H9 (cell line): ENCODE measurements at regions not wholly inside any gene's neighbourhood (a gene's known extent, or its start where the extent isn't known, plus 50 kb on each side); places are given as distances from the start of the nearest gene placed in this dataset.

Source experiments
- DNase-seq: peaks from one replicate; pipeline ENCODE4 v3.0.0-alpha.2; 2017
- H2AFZ ChIP-seq: one replicate; pipeline ENCODE4 v1.6.1; 2013; ENCODE audit warnings: mild to moderate bottlenecking, low read length, control low read depth, moderate library complexity
- H2AK5ac ChIP-seq: 2 replicates; pipeline ENCODE4 v1.6.1; 2013; ENCODE audit warnings: low read length, control low read depth, mixed read lengths; ENCODE audit not compliant: insufficient read length
- H2BK120ac ChIP-seq: one replicate; pipeline ENCODE4 v1.6.1; 2013; ENCODE audit warnings: low read depth, mild to moderate bottlenecking, low read length, control low read depth, inconsistent platforms; ENCODE audit not compliant: poor library complexity, severe bottlenecking
- H2BK12ac ChIP-seq: 2 replicates; pipeline ENCODE4 v1.6.1; 2013; ENCODE audit warnings: low read length, control low read depth, mixed read lengths, low read depth; ENCODE audit not compliant: insufficient read length
- H2BK15ac ChIP-seq: 2 replicates; pipeline ENCODE4 v1.6.1; 2013; ENCODE audit warnings: low read depth, low read length, control low read depth
- H2BK20ac ChIP-seq: one replicate; pipeline ENCODE4 v1.6.1; 2013; ENCODE audit warnings: low read depth, mild to moderate bottlenecking, low read length, control low read depth, inconsistent platforms; ENCODE audit not compliant: poor library complexity, severe bottlenecking
- H2BK5ac ChIP-seq: 2 replicates; pipeline ENCODE4 v1.6.1; 2013; ENCODE audit warnings: low read length, control low read depth, mixed read lengths; ENCODE audit not compliant: insufficient read length
- H3K14ac ChIP-seq: 2 replicates; pipeline ENCODE4 v1.6.1; 2013; ENCODE audit warnings: low read length, control low read depth; ENCODE audit not compliant: insufficient read depth
- H3K18ac ChIP-seq: 2 replicates; pipeline ENCODE4 v1.6.1; 2013; ENCODE audit warnings: low read depth, mild to moderate bottlenecking, mixed read lengths, low read length, control low read depth; ENCODE audit not compliant: insufficient read length
- H3K23ac ChIP-seq: 2 replicates; pipeline ENCODE4 v1.6.1; 2013; ENCODE audit warnings: low read length, control low read depth, mixed read lengths, low read depth; ENCODE audit not compliant: insufficient read length
- H3K23me2 ChIP-seq: 2 replicates; pipeline ENCODE4 v1.6.1; 2013; ENCODE audit warnings: low read depth, mild to moderate bottlenecking, mixed read lengths, low read length, control low read depth; ENCODE audit not compliant: insufficient read length, poor library complexity, severe bottlenecking
- H3K27ac ChIP-seq: 2 replicates; pipeline ENCODE4 v1.5.1; 2013; ENCODE audit warnings: low read length, control low read depth, mixed read lengths, low read depth; ENCODE audit not compliant: insufficient read length
- H3K27me3 ChIP-seq: 2 replicates; pipeline ENCODE4 v1.6.1; 2013; ENCODE audit warnings: low read length, control low read depth, inconsistent platforms; ENCODE audit not compliant: insufficient read depth
- H3K4ac ChIP-seq: 2 replicates; pipeline ENCODE4 v1.6.1; 2013; ENCODE audit warnings: low read depth, mild to moderate bottlenecking, control low read depth, inconsistent platforms, low read length, moderate library complexity
- H3K4me1 ChIP-seq: 2 replicates; pipeline ENCODE4 v1.6.1; 2013; ENCODE audit warnings: low read length, control low read depth, inconsistent platforms; ENCODE audit not compliant: insufficient read depth
- H3K4me2 ChIP-seq: 2 replicates; pipeline ENCODE4 v1.6.1; 2013; ENCODE audit warnings: low read length, control low read depth, mixed read lengths; ENCODE audit not compliant: insufficient read length, insufficient read depth
- H3K56ac ChIP-seq: 2 replicates; pipeline ENCODE4 v1.6.1; 2013; ENCODE audit warnings: low read depth, mild to moderate bottlenecking, mixed read lengths, low read length, control low read depth; ENCODE audit not compliant: insufficient read length
- H3K79me1 ChIP-seq: 2 replicates; pipeline ENCODE4 v1.6.1; 2013; ENCODE audit warnings: low read depth, mild to moderate bottlenecking, moderate library complexity, low read length, control low read depth, inconsistent platforms; ENCODE audit not compliant: insufficient read depth, poor library complexity, severe bottlenecking
- H3K79me2 ChIP-seq: 2 replicates; pipeline ENCODE4 v1.6.1; 2013; ENCODE audit warnings: low read length, control low read depth, inconsistent platforms; ENCODE audit not compliant: insufficient read depth
- H3K9ac ChIP-seq: 2 replicates; pipeline ENCODE4 v1.6.1; 2013; ENCODE audit warnings: low read length, control low read depth, mixed read lengths; ENCODE audit not compliant: insufficient read length; ENCODE audit errors: extremely low read depth
- H3K9me3 ChIP-seq: one replicate; pipeline ENCODE4 v1.6.1; 2013; ENCODE audit warnings: low read depth, low read length, inconsistent platforms; ENCODE audit not compliant: control insufficient read depth
- H3T11ph ChIP-seq: one replicate; pipeline ENCODE4 v1.6.1; 2013; ENCODE audit warnings: mild to moderate bottlenecking, low read length, control low read depth, inconsistent platforms
- H4K20me1 ChIP-seq: one replicate; pipeline ENCODE4 v1.6.1; 2013; ENCODE audit not compliant: control insufficient read depth, insufficient read length, insufficient read depth
- H4K5ac ChIP-seq: 2 replicates; pipeline ENCODE4 v1.6.1; 2013; ENCODE audit warnings: low read depth, mild to moderate bottlenecking, mixed read lengths, low read length, control low read depth; ENCODE audit not compliant: insufficient read length
- H4K8ac ChIP-seq: replicated peaks from 2 replicates; pipeline ENCODE4 v1.6.1; 2013; ENCODE audit warnings: low read length, control low read depth, mixed read lengths, low read depth; ENCODE audit not compliant: insufficient read length
- H4K91ac ChIP-seq: 2 replicates; pipeline ENCODE4 v1.6.1; 2013; ENCODE audit warnings: low read depth, mild to moderate bottlenecking, moderate library complexity, mixed read lengths, low read length, control low read depth; ENCODE audit not compliant: insufficient read length
- H3K27ac Mint-ChIP-seq, 3 experiments: 2 replicates in 2 of 3; 3 replicates in 1 of 3; pipeline ENCODE4 v1.8.0; 2020 to 2021; ENCODE audit warnings: mixed read lengths in 3 of 3, mild to moderate bottlenecking in 1 of 3, moderate library complexity in 1 of 3
- H3K27me3 Mint-ChIP-seq: 2 replicates; pipeline ENCODE4 v1.8.0; 2021; ENCODE audit warnings: low read depth, mild to moderate bottlenecking, moderate library complexity, mixed read lengths
- H3K36me3 Mint-ChIP-seq, 3 experiments: 2 replicates in 2 of 3; 3 replicates in 1 of 3; pipeline ENCODE4 v1.8.0; 2020 to 2021; ENCODE audit warnings: low read depth in 3 of 3, mixed read lengths in 3 of 3; ENCODE audit not compliant: insufficient read depth in 1 of 3
- H3K4me1 Mint-ChIP-seq, 2 experiments: 2 replicates each; pipeline ENCODE4 v1.8.0; 2020; ENCODE audit warnings: mixed read lengths in 2 of 2
- H3K4me3 Mint-ChIP-seq, 2 experiments: 2 replicates in 1 of 2; 3 replicates in 1 of 2; pipeline ENCODE4 v1.8.0; 2020 to 2021; ENCODE audit warnings: mild to moderate bottlenecking in 2 of 2, mixed read lengths in 2 of 2, moderate library complexity in 1 of 2
- H3K9me3 Mint-ChIP-seq, 2 experiments: 2 replicates in 1 of 2; 3 replicates in 1 of 2; pipeline ENCODE4 v1.8.0; 2020; ENCODE audit warnings: mild to moderate bottlenecking in 2 of 2, mixed read lengths in 2 of 2, moderate library complexity in 1 of 2
- WGBS: extraction: QIAGEN DNeasy Blood & Tissue Kit; methylation state at CpG from one replicate; pipeline ENCODE4 v1.1.7; 2013; ENCODE audit warnings: missing lambda C conversion rate, low lambda C conversion rate, mixed read lengths; ENCODE audit not compliant: insufficient read length; ENCODE audit errors: extremely low coverage; 5-methylcytosine and 5-hydroxymethylcytosine counted together
- TF ChIP-seq, protein P1 (sequence below): fragments of 200-600 bp; sonication (generic); conservative IDR thresholded peaks from 3 replicates; pipeline ENCODE4 v1.8.0; 2021; ENCODE audit warnings: antibody characterized with exemption, mild to moderate bottlenecking

DNA sequence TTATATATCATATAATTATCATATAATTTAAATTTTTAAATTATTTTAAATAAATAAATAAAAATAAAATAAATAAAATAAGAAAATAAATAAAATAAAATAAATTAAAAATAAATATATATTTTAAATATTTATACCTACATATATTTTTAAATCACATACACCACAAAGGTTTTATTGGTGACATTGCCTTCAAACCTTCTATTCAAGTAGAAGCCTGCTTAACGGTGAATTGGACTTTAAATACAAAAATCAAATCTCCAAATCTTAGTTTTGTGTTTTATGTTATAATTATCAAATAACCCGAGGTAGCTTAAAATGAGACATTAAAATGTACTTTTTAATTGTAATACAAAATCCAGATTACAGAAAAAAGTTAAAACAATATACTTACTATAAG is 1137.8 kb downstream of the HACE1 start:
- H3K9me3 ChIP-seq = no peaks in the 10 kb centered on the region
- no peak overlapping the region for H3K27ac ChIP-seq
- no peak overlapping the region for H3T11ph ChIP-seq
- H3K79me2 ChIP-seq = no peaks in the 10 kb centered on the region
- H3K4me2 ChIP-seq = no peak overlapping the region
- no peaks in the 10 kb centered on the region for H3K23me2 ChIP-seq
- H3K27me3 ChIP-seq = no peaks in the 10 kb centered on the region
- Mint-ChIP-seq H3K27me3 (no peaks in the 10 kb centered on the region), H3K4me3 (no peak overlapping the region), H3K36me3 (no peaks in the 10 kb centered on the region), H3K9me3 (no peaks in the 10 kb centered on the region), H3K4me1 (0 out of 4 replicates have a peak, but pooled peaks cover 0 to 2% of the 10 kb centered on the region in 2 experiments), H3K27ac (no peak overlapping the region)
- H3K23ac ChIP-seq = no peak overlapping the region
- H2AFZ ChIP-seq = no peak overlapping the region
- H2AK5ac ChIP-seq = no peak overlapping the region
- H2BK120ac ChIP-seq = no peak overlapping the region
- H3K18ac ChIP-seq = no peak overlapping the region
- H2BK5ac ChIP-seq = no peak overlapping the region
- no peak overlapping the region for H2BK20ac ChIP-seq
- H4K8ac ChIP-seq = no peak overlapping the region
- H3K9ac ChIP-seq = no peak overlapping the region
- TF ChIP-seq, protein P1, sequence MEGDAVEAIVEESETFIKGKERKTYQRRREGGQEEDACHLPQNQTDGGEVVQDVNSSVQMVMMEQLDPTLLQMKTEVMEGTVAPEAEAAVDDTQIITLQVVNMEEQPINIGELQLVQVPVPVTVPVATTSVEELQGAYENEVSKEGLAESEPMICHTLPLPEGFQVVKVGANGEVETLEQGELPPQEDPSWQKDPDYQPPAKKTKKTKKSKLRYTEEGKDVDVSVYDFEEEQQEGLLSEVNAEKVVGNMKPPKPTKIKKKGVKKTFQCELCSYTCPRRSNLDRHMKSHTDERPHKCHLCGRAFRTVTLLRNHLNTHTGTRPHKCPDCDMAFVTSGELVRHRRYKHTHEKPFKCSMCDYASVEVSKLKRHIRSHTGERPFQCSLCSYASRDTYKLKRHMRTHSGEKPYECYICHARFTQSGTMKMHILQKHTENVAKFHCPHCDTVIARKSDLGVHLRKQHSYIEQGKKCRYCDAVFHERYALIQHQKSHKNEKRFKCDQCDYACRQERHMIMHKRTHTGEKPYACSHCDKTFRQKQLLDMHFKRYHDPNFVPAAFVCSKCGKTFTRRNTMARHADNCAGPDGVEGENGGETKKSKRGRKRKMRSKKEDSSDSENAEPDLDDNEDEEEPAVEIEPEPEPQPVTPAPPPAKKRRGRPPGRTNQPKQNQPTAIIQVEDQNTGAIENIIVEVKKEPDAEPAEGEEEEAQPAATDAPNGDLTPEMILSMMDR = no peak
- H3K4ac ChIP-seq = no peak overlapping the region
- no peaks in the 10 kb centered on the region for H3K79me1 ChIP-seq
- no peak overlapping the region for H3K14ac ChIP-seq
- DNase-seq = no peak
- no peak overlapping the region for H2BK15ac ChIP-seq
- H4K91ac ChIP-seq = no peak overlapping the region
- no CpG with 5 or more reads among the region's 2 CpGs for WGBS
- H2BK12ac ChIP-seq = no peak overlapping the region
- H4K5ac ChIP-seq = no peak overlapping the region
- H4K20me1 ChIP-seq = no peaks in the 10 kb centered on the region
- H3K4me1 ChIP-seq = no peaks in the 10 kb centered on the region
- H3K56ac ChIP-seq = no peak overlapping the region
